ENCODE measurements at regions not wholly inside any gene's neighbourhood (a gene's known extent, or its start where the extent isn't known, plus 50 kb on each side); places are given as distances from the start of the nearest gene placed in this dataset.
"Not testable (repeated sequence)": the region's sequence is repeated elsewhere in the genome, so short reads cannot be mapped to it uniquely, and the experiment has no call there.

GRCh38 chr1:170807432-170807831 is 127.9 kb upstream of the MROH9 start:
- Histone ChIP-seq H3K36me3 (no peaks in the 10 kb centered on the region), H3K4me3 (replicated peaks in 1 of 3) (no peak overlapping the region), H3K9me3 (no peaks in the 10 kb centered on the region), H3K27ac (peak overlapping the region; percentile 88 to 93 (median 92)), H3K27me3 (no peaks in the 10 kb centered on the region), H3K4me1 (peaks cover 55 to 56% of the 10 kb centered on the region in 2 donors)
- intact Hi-C loops (cut with DNase I) = no loop called here
- WGBS, 2 donors = 86 to 90% methylated on average over 4 of the region's 4 CpGs
- no peak for DNase-seq
- TF ChIP-seq CTCF (IDR thresholded peaks at IDR 0.05) = no peak
- no peak for TF ChIP-seq POLR2A (IDR thresholded peaks at IDR 0.05)

DNA sequence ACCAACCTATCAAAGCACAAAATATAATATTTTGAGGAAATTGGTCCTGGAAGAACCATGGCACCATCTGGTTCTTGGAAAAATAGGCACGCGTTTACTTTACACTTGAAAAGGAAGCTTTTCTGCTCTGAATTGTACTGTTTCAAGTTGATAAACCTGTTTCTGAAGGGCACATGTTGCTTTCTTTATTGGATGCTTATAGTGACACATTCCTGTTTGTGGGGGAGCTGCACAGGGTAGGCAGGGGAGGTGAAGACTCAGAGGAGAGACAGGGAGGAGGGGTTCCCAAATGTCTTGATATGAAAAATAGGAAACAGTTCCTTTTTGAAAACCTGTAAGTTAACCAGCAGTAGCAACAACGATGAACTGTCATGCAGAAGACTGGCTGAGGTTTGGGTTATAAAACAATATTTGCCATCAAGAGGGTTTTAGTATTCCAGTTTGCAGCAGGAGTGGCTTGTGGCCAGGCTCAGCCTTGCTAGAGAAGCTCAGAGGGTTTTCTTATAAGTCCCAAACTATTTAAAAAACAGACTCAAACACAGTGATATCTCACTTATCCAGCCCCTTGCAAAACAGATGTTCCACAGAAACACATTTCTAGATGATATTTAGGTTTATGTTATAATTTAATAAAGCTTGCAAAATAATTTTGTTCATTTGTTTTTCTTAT is 127.0 kb upstream of the MROH9 start:
- intact Hi-C loops (cut with DNase I) = no loop called here
- 39 to 48% methylated on average over 3 of the region's 3 CpGs for WGBS, 2 donors
- peak overlapping the region; percentile 88 to 93 (median 92) for H3K27ac ChIP-seq
- H3K9me3 ChIP-seq = no peaks in the 10 kb centered on the region
- peak in 1 of 6 experiments; percentile 14 for TF ChIP-seq CTCF (IDR thresholded peaks at IDR 0.05)
- TF ChIP-seq POLR2A (IDR thresholded peaks at IDR 0.05) = peak in 1 of 2 donors; percentile 47
- peak; percentile 77 to 83 for DNase-seq
- peaks cover 46 to 48% of the 10 kb centered on the region in 2 donors for H3K4me1 ChIP-seq
- no peaks in the 10 kb centered on the region for H3K27me3 ChIP-seq
- H3K4me3 ChIP-seq (replicated peaks in 1 of 3) = no peak overlapping the region
- no peaks in the 10 kb centered on the region for H3K36me3 ChIP-seq

- H3K36me3 ChIP-seq; H3K27me3 ChIP-seq; H3K27ac ChIP-seq; intact Hi-C loops (cut with DNase I); H3K4me3 ChIP-seq (replicated peaks in 1 of 3); H3K9me3 ChIP-seq: not testable (repeated sequence)
- H3K4me1 ChIP-seq = peaks cover 27 to 29% of the 10 kb centered on the region in 2 donors
- TF ChIP-seq POLR2A (IDR thresholded peaks at IDR 0.05) = peak in 1 of 2 donors; percentile 4
- WGBS, 2 donors = 61% methylated on average over 7 of the region's 7 CpGs; no CpG with 5 or more reads in 1 of the 2 donors
- DNase-seq = peak; percentile 46 to 47
Observed at GRCh38 chr1:170811013-170811412, 124.3 kb upstream of the MROH9 start.

GRCh38 chr1:170819781-170820180 is 115.6 kb upstream of the MROH9 start:
- 84 to 91% methylated on average over 2 of the region's 2 CpGs for WGBS, 2 donors
- Histone ChIP-seq H3K27me3 (no peaks in the 10 kb centered on the region), H3K4me1 (no peaks in the 10 kb centered on the region), H3K27ac (no peak overlapping the region), H3K36me3 (no peaks in the 10 kb centered on the region), H3K4me3 (replicated peaks in 1 of 3) (no peak overlapping the region), H3K9me3 (no peaks in the 10 kb centered on the region)
- DNase-seq = no peak
- TF ChIP-seq CTCF (IDR thresholded peaks at IDR 0.05) (no peak), POLR2A (IDR thresholded peaks at IDR 0.05) (no peak)
- intact Hi-C loops (cut with DNase I) = no loop called here

GRCh38 chr1:170823120-170823519 is 112.2 kb upstream of the MROH9 start:
- intact Hi-C loops (cut with DNase I) = no loop called here
- no peak for TF ChIP-seq CTCF (IDR thresholded peaks at IDR 0.05)
- no peak for TF ChIP-seq POLR2A (IDR thresholded peaks at IDR 0.05)
- no peak overlapping the region for H3K27ac ChIP-seq
- H3K27me3 ChIP-seq = no peaks in the 10 kb centered on the region
- H3K36me3 ChIP-seq = no peaks in the 10 kb centered on the region
- H3K9me3 ChIP-seq = no peaks in the 10 kb centered on the region
- no peak overlapping the region for H3K4me3 ChIP-seq (replicated peaks in 1 of 3)
- WGBS, 2 donors = 87 to 91% methylated on average over 2 of the region's 2 CpGs
- no peak for DNase-seq
- no peaks in the 10 kb centered on the region for H3K4me1 ChIP-seq
